Duodenal mucosa (tissue), 2 donors: ENCODE measurements at regions not wholly inside any gene's neighbourhood (a gene's known extent, or its start where the extent isn't known, plus 50 kb on each side); places are given as distances from the start of the nearest gene placed in this dataset.

Experiments
- H3K27ac ChIP-seq: one replicate; pipeline ENCODE4 v1.7.0; 2013; ENCODE audit warnings: low read depth, low read length
- H3K27me3 ChIP-seq, 2 donors: one replicate each; pipeline ENCODE4 v1.7.0; 2013; ENCODE audit warnings: low read length in 2 of 2, control low read depth in 1 of 2; ENCODE audit not compliant: insufficient read depth in 2 of 2, control insufficient read depth in 1 of 2
- H3K36me3 ChIP-seq, 2 donors: one replicate each; pipeline ENCODE4 v1.7.0; 2013; ENCODE audit warnings: low read length in 2 of 2, control low read depth in 1 of 2; ENCODE audit not compliant: insufficient read depth in 2 of 2, control insufficient read depth in 1 of 2
- H3K4me1 ChIP-seq, 2 donors: one replicate each; pipeline ENCODE4 v1.7.0; 2013; ENCODE audit warnings: low read length in 2 of 2, control low read depth in 1 of 2; ENCODE audit not compliant: insufficient read depth in 2 of 2, control insufficient read depth in 1 of 2
- H3K4me3 ChIP-seq, 2 donors: one replicate each; pipeline ENCODE4 v1.7.0; 2013; ENCODE audit warnings: low read length in 2 of 2, low read depth in 1 of 2
- H3K9ac ChIP-seq, 2 donors: one replicate each; pipeline ENCODE4 v1.7.0; 2013; ENCODE audit warnings: low read length in 2 of 2, low read depth in 1 of 2
- H3K9me3 ChIP-seq, 2 donors: one replicate each; pipeline ENCODE4 v1.7.0; 2013; ENCODE audit warnings: low read length in 2 of 2, control low read depth in 1 of 2; ENCODE audit not compliant: control insufficient read depth in 1 of 2

GRCh38 chr3:150152567-150152966 is 181.9 kb upstream of the PFN2 start:
- H3K9me3 ChIP-seq = no peaks in the 10 kb centered on the region

GRCh38 chr3:150150633-150151032 is 179.9 kb upstream of the PFN2 start:
- H3K4me1 ChIP-seq = no peaks in the 10 kb centered on the region
- no peak overlapping the region for H3K4me3 ChIP-seq
- no peak overlapping the region for H3K27ac ChIP-seq
- H3K27me3 ChIP-seq = no peaks in the 10 kb centered on the region
- no peak overlapping the region for H3K9ac ChIP-seq
- H3K36me3 ChIP-seq = no peaks in the 10 kb centered on the region
- no peaks in the 10 kb centered on the region for H3K9me3 ChIP-seq

More at GRCh38 chr3:150152567-150152966, 181.9 kb upstream of the PFN2 start:
- Histone ChIP-seq H3K4me1 (no peaks in the 10 kb centered on the region), H3K4me3 (no peak overlapping the region), H3K27me3 (no peaks in the 10 kb centered on the region), H3K36me3 (no peaks in the 10 kb centered on the region), H3K27ac (no peak overlapping the region), H3K9ac (no peak overlapping the region)

GRCh38 chr3:150149651-150150051 is 179.0 kb upstream of the PFN2 start:
- Histone ChIP-seq H3K9me3 (no peaks in the 10 kb centered on the region), H3K27ac (no peak overlapping the region), H3K9ac (no peak overlapping the region), H3K4me3 (no peak overlapping the region), H3K36me3 (no peaks in the 10 kb centered on the region), H3K4me1 (no peaks in the 10 kb centered on the region), H3K27me3 (no peaks in the 10 kb centered on the region)

GRCh38 chr3:150148227-150148626 is 177.5 kb upstream of the PFN2 start:
- no peaks in the 10 kb centered on the region for H3K9me3 ChIP-seq
- no peaks in the 10 kb centered on the region for H3K27me3 ChIP-seq
- H3K27ac ChIP-seq = no peak overlapping the region
- no peak overlapping the region for H3K4me3 ChIP-seq
- H3K36me3 ChIP-seq = no peaks in the 10 kb centered on the region
- H3K9ac ChIP-seq = no peak overlapping the region
- H3K4me1 ChIP-seq = no peaks in the 10 kb centered on the region

DNA sequence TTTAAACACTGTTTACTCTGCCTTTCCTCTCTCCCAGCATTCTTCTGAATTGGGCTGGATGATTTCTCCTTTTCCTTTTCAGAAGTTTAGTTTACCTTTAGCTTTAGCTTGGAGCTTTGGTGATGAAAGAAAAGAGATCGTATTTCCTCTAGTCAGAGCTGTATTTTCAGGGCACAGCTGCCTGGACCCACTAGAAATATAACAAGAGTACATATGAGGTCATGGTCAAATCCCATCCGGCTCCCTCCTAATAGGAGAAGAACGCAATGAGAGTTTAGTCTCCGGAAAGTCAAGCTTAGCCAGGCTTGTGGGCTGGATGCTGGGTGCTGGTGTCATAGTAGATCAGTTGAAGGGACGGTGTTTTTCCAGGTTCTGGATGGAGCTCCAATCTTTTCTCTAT is 177.1 kb upstream of the PFN2 start:
- no peaks in the 10 kb centered on the region for H3K27me3 ChIP-seq
- H3K4me3 ChIP-seq = no peak overlapping the region
- peak overlapping the region; percentile 8 for H3K27ac ChIP-seq
- H3K4me1 ChIP-seq = no peaks in the 10 kb centered on the region
- no peaks in the 10 kb centered on the region for H3K9me3 ChIP-seq
- no peaks in the 10 kb centered on the region for H3K36me3 ChIP-seq
- H3K9ac ChIP-seq = no peak overlapping the region

- Histone ChIP-seq H3K4me3 (no peak overlapping the region), H3K4me1 (no peaks in the 10 kb centered on the region), H3K27me3 (no peaks in the 10 kb centered on the region), H3K9me3 (no peaks in the 10 kb centered on the region), H3K9ac (no peak overlapping the region), H3K36me3 (no peaks in the 10 kb centered on the region), H3K27ac (peak overlapping the region; percentile 11)
Observed at GRCh38 chr3:150146991-150147761, 176.5 kb upstream of the PFN2 start.

DNA sequence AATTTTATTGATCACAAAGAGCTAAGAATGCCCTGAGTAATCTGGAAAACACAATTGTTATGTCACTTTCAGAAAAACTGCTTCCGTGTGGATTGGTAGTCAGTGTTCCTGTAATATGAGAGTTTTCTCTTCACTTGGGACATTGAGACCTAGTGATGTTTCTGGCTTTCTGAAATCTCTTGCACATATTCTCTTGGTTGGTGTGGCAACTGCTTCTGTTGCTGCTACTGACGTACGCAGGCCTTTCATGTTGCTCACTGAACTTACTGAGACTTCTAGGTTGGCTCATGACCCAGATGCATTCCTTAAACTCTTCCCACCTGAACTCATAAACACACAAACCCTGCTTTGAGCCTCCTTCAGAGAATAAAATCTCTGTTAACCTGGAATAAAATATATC is 175.0 kb upstream of the PFN2 start:
- H3K27ac ChIP-seq = no peak overlapping the region
- no peaks in the 10 kb centered on the region for H3K27me3 ChIP-seq
- H3K9me3 ChIP-seq = no peaks in the 10 kb centered on the region
- no peaks in the 10 kb centered on the region for H3K36me3 ChIP-seq
- H3K9ac ChIP-seq = no peak overlapping the region
- no peak overlapping the region for H3K4me3 ChIP-seq
- H3K4me1 ChIP-seq = no peaks in the 10 kb centered on the region

- H3K27me3 ChIP-seq = no peaks in the 10 kb centered on the region
- no peaks in the 10 kb centered on the region for H3K36me3 ChIP-seq
- no peaks in the 10 kb centered on the region for H3K9me3 ChIP-seq
- no peaks in the 10 kb centered on the region for H3K4me1 ChIP-seq
- no peak overlapping the region for H3K9ac ChIP-seq
- no peak overlapping the region for H3K27ac ChIP-seq
- H3K4me3 ChIP-seq = no peak overlapping the region
Observed at GRCh38 chr3:150144191-150144708, 173.6 kb upstream of the PFN2 start.

GRCh38 chr3:150142936-150143335 is 172.2 kb upstream of the PFN2 start:
- H3K36me3 ChIP-seq = no peaks in the 10 kb centered on the region
- no peaks in the 10 kb centered on the region for H3K27me3 ChIP-seq
- no peaks in the 10 kb centered on the region for H3K4me1 ChIP-seq
- H3K9ac ChIP-seq = no peak overlapping the region
- H3K9me3 ChIP-seq = no peaks in the 10 kb centered on the region
- no peak overlapping the region for H3K27ac ChIP-seq
- no peak overlapping the region for H3K4me3 ChIP-seq

GRCh38 chr3:150141790-150142326 is 171.2 kb upstream of the PFN2 start:
- H3K4me3 ChIP-seq = no peak overlapping the region
- no peaks in the 10 kb centered on the region for H3K36me3 ChIP-seq
- H3K27me3 ChIP-seq = no peaks in the 10 kb centered on the region
- no peaks in the 10 kb centered on the region for H3K4me1 ChIP-seq
- H3K9me3 ChIP-seq = no peaks in the 10 kb centered on the region
- no peak overlapping the region for H3K27ac ChIP-seq
- H3K9ac ChIP-seq = no peak overlapping the region
